GM18867 (cell line): ENCODE measurements at regions not wholly inside any gene's neighbourhood (a gene's known extent, or its start where the extent isn't known, plus 50 kb on each side); places are given as distances from the start of the nearest gene placed in this dataset.
A peak's percentile ranks its signal among the peaks of the same experiment; 100 is the strongest.

ENCODE experiments used
- ATAC-seq: cut with Tn5 transposase; IDR thresholded peaks from one replicate; pipeline ENCODE4 v1.9.1; 2021; ENCODE audit warnings: mild to moderate bottlenecking, moderate library complexity; ENCODE audit not compliant: unreplicated experiment

DNA sequence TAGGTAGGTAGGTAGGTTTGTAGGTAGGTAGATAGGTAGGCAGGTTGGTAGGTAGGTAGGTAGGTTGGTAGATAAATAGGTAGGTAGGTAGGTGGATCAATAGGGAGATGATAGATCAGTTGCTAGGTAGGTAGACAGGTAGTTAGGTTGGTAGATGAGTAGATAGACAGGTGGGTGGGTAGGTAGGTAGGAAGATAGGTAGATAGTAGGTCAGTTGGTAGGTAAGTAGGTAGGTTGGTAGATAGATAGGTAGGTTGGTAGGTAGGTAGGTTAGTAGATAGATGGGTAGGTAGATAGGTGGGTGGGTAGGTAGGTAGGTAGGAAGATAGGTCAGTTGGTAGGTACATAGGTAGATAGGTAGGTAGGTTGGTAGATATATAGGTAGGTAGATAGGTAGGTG, 72.0 kb upstream of the PDE10A start:
- no peak for ATAC-seq

GRCh38 chr6:165733489-165733791, 70.4 kb upstream of the PDE10A start:
- no peak for ATAC-seq

GRCh38 chr6:165732696-165733488, 69.9 kb upstream of the PDE10A start:
- ATAC-seq: peak; percentile 87

DNA sequence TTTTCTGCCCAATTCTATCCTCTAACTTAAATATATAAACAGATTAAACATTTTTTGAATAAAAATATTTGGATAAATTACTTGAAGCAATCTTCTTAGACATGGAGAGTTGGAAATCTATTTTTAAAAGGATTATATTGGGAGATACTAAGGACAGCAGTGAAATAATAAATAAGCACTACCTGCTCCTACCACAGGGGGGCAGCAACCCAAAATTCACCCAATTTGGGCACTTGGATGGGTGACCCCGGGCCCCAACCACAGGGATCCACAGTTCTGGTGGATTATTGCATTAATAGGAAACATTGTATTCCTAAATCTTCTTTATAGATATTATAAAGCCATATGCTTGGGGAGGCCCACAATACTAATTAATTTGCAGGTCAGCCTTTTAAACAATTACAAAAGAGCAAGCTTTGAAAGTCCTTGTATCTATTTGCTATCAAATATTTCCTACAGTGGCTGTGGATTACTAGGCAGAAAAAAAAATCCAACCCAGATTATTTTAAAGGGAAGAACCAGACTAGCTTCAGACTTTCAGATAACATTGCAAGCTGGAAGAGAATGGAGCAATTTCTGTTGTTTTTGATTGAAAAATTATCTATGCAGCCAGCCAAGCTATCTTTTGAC, 66.4 kb upstream of the PDE10A start:
- ATAC-seq: peak; percentile 42

GRCh38 chr6:165728216-165728615, 65.2 kb upstream of the PDE10A start:
- ATAC-seq: no peak

DNA sequence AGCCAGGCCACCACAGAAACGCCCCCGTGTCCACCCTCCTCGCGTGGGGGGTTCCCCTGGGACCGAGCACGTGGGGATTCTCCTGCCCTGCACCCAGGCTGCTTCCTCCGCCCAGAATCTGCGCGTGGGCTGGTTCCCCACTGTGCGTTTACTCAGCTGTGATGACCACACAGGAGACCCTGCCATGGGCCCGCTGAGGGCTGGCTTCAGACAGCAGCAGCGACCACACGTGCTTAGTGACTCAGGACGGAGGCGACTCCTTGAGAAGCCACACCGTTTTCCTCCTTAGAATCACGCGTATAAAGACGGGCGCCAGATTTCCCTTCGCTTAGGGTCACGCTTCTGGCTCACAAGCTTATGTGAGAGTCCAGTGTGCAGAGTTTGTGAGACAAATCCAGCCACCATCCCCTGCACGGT, 63.9 kb upstream of the PDE10A start:
- ATAC-seq: no peak

GRCh38 chr6:165726290-165726875, 63.3 kb upstream of the PDE10A start:
- no peak for ATAC-seq

- ATAC-seq: peak; percentile 49
These were observed 62.2 kb upstream of the PDE10A start for GRCh38 chr6:165725201-165725600.

DNA sequence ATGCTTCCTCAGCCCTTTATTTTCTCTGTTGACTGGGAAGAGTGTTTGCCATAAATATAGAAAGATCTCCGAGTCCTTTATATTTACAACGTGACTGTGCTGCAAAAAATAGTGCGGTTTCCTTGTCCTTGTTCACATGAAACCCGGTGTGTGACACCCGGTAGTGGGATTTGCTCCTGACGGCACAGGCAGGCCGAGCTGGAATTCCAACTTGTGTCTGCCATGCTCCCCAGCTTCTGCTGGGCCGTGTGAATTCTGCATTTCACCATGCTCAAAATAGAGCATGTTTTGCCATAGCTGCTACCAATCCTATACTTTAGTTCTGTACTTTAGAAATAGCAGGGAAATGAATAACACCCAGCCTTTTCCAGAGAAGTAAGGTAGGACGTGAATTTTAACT, 60.3 kb upstream of the PDE10A start:
- no peak for ATAC-seq

- no peak for ATAC-seq
These were observed 59.0 kb upstream of the PDE10A start for GRCh38 chr6:165722022-165722421.

DNA sequence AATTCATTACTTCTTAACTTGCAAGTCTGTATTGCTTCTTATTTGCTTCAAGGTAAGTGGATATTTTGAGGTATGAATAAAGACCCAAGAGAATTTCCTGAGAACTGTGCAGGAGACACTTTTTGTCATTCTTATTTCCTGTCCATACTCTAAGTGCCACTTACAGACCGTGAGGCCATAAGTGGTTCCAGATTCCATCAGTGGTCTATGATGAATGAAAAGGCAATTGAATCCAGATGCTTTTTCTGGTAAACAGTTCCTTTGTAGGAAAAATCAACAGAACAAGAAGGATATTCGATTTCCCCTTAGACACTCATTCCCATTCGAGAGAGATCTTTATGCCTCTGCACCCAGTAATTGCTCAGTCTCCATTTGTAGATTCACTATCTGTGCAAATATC, 58.3 kb upstream of the PDE10A start:
- no peak for ATAC-seq

DNA sequence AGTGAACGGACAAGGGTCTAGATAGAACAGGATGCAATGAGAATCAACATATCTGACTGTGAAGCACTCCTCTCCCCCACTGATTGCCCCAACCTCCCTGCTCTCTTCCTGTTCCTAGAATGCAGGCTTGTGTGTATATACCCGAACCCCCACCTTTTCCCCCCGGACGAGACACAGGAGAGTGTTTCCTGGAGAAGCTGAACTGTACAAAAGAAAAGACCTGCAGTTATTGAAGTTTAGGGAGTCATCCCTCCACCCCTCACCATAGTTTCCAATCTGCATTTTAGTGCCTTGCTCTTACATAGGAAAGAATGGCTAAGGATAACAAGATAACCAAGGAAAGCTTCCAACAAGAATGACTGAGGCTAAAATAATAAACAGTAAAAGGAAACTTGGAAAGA, 55.5 kb upstream of the PDE10A start:
- no peak for ATAC-seq

DNA sequence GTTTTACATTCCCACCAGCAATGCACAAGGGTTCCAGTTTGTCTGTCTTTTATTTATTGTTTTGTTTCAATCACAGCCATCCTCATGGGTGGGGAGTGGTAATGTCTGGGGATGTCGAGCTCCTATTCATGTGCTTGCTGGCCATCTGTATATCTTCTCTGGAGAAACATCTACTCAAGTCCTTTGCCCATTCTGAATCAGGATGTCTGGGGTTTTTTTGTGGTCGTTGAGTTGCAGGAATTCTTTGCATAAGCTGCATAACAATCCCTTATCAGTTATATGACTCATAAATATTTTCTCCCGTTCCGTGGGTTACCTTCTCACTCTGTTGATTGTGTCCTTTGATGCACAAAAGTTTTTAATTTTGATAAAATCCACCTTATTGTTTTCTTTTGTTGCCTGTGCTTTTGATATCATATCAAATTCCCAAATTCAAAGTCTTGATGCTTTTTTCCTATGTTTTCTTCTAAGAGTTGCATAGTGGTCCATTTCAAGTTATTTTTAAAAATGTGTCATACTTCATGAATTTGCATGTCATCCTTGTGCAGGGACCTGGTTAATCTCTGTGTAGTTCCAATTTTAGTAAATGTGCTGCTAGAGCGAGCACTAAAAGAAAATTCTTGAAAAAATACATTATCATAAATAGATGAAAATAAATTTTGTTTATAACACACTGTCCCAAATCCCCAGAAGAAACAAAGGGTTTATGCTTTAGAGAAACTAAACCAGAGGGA, 54.9 kb upstream of the PDE10A start:
- ATAC-seq: no peak

- no peak for ATAC-seq
These were observed 53.8 kb upstream of the PDE10A start for GRCh38 chr6:165716886-165717285.

DNA sequence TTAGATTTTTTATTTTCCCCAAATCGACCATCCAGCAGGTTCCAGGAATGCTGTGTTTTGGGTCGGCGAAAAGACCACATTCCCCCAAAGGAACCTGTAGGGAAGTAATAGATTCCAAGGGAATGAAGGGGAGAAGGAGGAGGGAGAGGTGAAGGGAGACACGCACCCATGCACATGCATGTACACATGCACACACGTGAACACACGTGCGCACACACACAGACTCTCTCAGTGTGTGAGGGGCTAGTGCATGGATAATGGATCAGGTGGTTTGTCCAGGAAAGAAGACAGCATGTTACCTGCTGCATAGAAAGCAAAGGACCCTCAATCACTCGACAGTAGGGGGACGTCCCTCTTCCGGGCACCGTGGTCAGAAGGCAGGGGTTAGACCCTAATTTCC, 52.4 kb upstream of the PDE10A start:
- no peak for ATAC-seq

DNA sequence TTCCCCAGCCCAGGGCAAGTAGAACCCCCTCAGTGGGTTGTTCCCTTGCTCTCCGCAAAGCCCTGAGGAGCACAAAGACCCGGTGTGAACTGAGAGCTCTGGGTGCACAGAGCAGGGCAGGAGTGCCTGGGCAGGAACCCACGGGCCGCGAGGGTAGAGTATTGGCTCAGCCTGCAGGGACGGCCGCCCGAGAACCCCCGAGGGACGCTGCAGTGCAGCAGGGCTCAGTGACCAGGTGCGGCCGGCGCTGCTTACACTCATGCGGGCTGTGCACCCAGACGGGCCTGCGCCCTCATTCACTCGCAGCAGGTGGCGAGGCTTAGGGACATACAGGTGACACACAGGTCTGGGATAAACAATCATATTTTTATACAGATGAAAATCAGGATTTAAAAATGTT, 51.9 kb upstream of the PDE10A start:
- ATAC-seq: no peak

- ATAC-seq: peak; percentile 61
These were observed 50.9 kb upstream of the PDE10A start for GRCh38 chr6:165713845-165714466.
